GM21367 (cell line): ENCODE measurements at regions not wholly inside any gene's neighbourhood (a gene's known extent, or its start where the extent isn't known, plus 50 kb on each side); places are given as distances from the start of the nearest gene placed in this dataset.
"Not testable (repeated sequence)": the region's sequence is repeated elsewhere in the genome, so short reads cannot be mapped to it uniquely, and the experiment has no call there.

Experiments used
- ATAC-seq: cut with Tn5 transposase; IDR thresholded peaks from one replicate; pipeline ENCODE4 v1.9.1; 2021; ENCODE audit not compliant: unreplicated experiment

- no peak for ATAC-seq
Measured at GRCh38 chr12:11446372-11446771, 51.0 kb upstream of the PRB2 start.

GRCh38 chr12:11457996-11458645 lies 62.8 kb upstream of the PRB2 start:
- ATAC-seq = no peak

- no peak for ATAC-seq
Measured at GRCh38 chr12:11460343-11461023, 65.1 kb upstream of the PRB2 start.

- ATAC-seq = no peak
Measured at GRCh38 chr12:11461433-11461832, 66.1 kb upstream of the PRB2 start.

GRCh38 chr12:11477110-11477509 lies 81.7 kb upstream of the PRB2 start:
- no peak for ATAC-seq

- no peak for ATAC-seq
Measured at GRCh38 chr12:11482955-11483354, 87.6 kb upstream of the PRB2 start.

GRCh38 chr12:11486623-11487444 lies 91.5 kb upstream of the PRB2 start:
- ATAC-seq = peak; percentile 68

GRCh38 chr12:11496157-11496851 lies 100.9 kb upstream of the PRB2 start:
- no peak for ATAC-seq

- ATAC-seq = no peak
Measured at GRCh38 chr12:11497438-11497837, 102.1 kb upstream of the PRB2 start.

- no peak for ATAC-seq
Measured at GRCh38 chr12:11497995-11498394, 102.6 kb upstream of the PRB2 start.

- ATAC-seq = not testable (repeated sequence)
Measured at GRCh38 chr12:11498574-11498973, 103.2 kb upstream of the PRB2 start.

- ATAC-seq = no peak
Measured at GRCh38 chr12:11499806-11500187, 104.4 kb upstream of the PRB2 start.

GRCh38 chr12:11500188-11500860 lies 105.0 kb upstream of the PRB2 start:
- ATAC-seq = no peak

- ATAC-seq = no peak
Measured at GRCh38 chr12:11500861-11501230, 105.5 kb upstream of the PRB2 start.

- no peak for ATAC-seq
Measured at GRCh38 chr12:11508699-11509098, 113.3 kb upstream of the PRB2 start.

GRCh38 chr12:11509326-11509725 lies 114.0 kb upstream of the PRB2 start:
- ATAC-seq = no peak

- no peak for ATAC-seq
Measured at GRCh38 chr12:11510671-11511070, 115.3 kb upstream of the PRB2 start.

- no peak for ATAC-seq
Measured at GRCh38 chr12:11513288-11513687, 117.9 kb upstream of the PRB2 start.

GRCh38 chr12:11517080-11517479 lies 121.7 kb upstream of the PRB2 start:
- no peak for ATAC-seq

GRCh38 chr12:11524446-11524845 lies 125.0 kb upstream of the ETV6 start:
- ATAC-seq = no peak

GRCh38 chr12:11534064-11534463 lies 115.4 kb upstream of the ETV6 start:
- ATAC-seq = no peak
